CD4-positive, alpha-beta memory T cell (primary cell): ENCODE measurements at regions not wholly inside any gene's neighbourhood (a gene's known extent, or its start where the extent isn't known, plus 50 kb on each side); places are given as distances from the start of the nearest gene placed in this dataset.

Experiments used
- CTCF ChIA-PET: fragments of 350-600 bp; sonication (Branson Sonifier 250); formaldehyde crosslinking; loops from one replicate; lab custom pipeline; 2021; ENCODE audit warnings: inconsistent platforms; ENCODE audit not compliant: partially characterized antibody; lab: Charles Lee
- POLR2A ChIA-PET: fragments of 350-600 bp; sonication (Branson Sonifier 250); formaldehyde crosslinking; loops from one replicate; lab custom pipeline; 2021; ENCODE audit not compliant: partially characterized antibody; lab: Charles Lee
- DNase-seq, 5 donors: peaks; one replicate each; pipeline versions ENCODE4 v3.0.0 to v3.0.0-alpha.2; 2020 to 2022; ENCODE audit warnings: mixed read lengths in 1 of 5
- H3K27ac ChIP-seq: one replicate; pipeline ENCODE4 v1.7.0; 2013; ENCODE audit warnings: low read depth, low read length
- H3K27me3 ChIP-seq: 2 replicates; pipeline ENCODE4 v1.7.0; 2013; ENCODE audit warnings: mild to moderate bottlenecking, low read length, moderate library complexity; ENCODE audit not compliant: insufficient read depth
- H3K36me3 ChIP-seq: 2 replicates; pipeline ENCODE4 v1.7.0; 2013; ENCODE audit warnings: mild to moderate bottlenecking, low read length, moderate library complexity; ENCODE audit not compliant: insufficient read depth
- H3K4me1 ChIP-seq: 2 replicates; pipeline ENCODE4 v1.7.0; 2013; ENCODE audit warnings: mild to moderate bottlenecking, low read length, moderate library complexity; ENCODE audit not compliant: insufficient read depth
- H3K4me3 ChIP-seq, 2 donors: one replicate each; pipeline ENCODE4 v1.7.0; 2013; ENCODE audit warnings: low read length in 2 of 2, mild to moderate bottlenecking in 1 of 2
- H3K9me3 ChIP-seq, 2 donors: one replicate each; pipeline ENCODE4 v1.7.0; 2013; ENCODE audit warnings: low read length in 2 of 2, control low read depth in 1 of 2; ENCODE audit not compliant: control insufficient read depth in 1 of 2
- H3K27ac Mint-ChIP-seq, 7 donors: one replicate each; pipeline ENCODE4 v1.8.0; 2020 to 2021; ENCODE audit warnings: mixed read lengths in 7 of 7, mild to moderate bottlenecking in 6 of 7, inconsistent platforms in 3 of 7, moderate library complexity in 3 of 7
- H3K27me3 Mint-ChIP-seq, 2 donors: one replicate each; pipeline ENCODE4 v1.8.0; 2020 to 2021; ENCODE audit warnings: mixed read lengths in 2 of 2
- H3K36me3 Mint-ChIP-seq, 2 donors: one replicate each; pipeline ENCODE4 v1.8.0; 2020 to 2021; ENCODE audit warnings: mixed read lengths in 2 of 2, inconsistent platforms in 1 of 2, mild to moderate bottlenecking in 1 of 2
- H3K4me1 Mint-ChIP-seq, 4 donors: one replicate each; pipeline ENCODE4 v1.8.0; 2020 to 2021; ENCODE audit warnings: mixed read lengths in 4 of 4, mild to moderate bottlenecking in 1 of 4
- H3K4me3 Mint-ChIP-seq, 8 donors: one replicate each; pipeline ENCODE4 v1.8.0; 2020 to 2021; ENCODE audit warnings: mixed read lengths in 8 of 8, mild to moderate bottlenecking in 7 of 8, moderate library complexity in 6 of 8, inconsistent platforms in 3 of 8
- H3K9me3 Mint-ChIP-seq, 8 donors: one replicate each; pipeline ENCODE4 v1.8.0; 2020 to 2021; ENCODE audit warnings: mixed read lengths in 8 of 8, mild to moderate bottlenecking in 5 of 8, inconsistent platforms in 3 of 8, moderate library complexity in 1 of 8
- intact Hi-C: fragments of 100-400 bp; cut with micrococcal nuclease; formaldehyde crosslinking; loops from one replicate; pipeline ENCODE4 v1.15.1; 2023

- H3K4me1 ChIP-seq = no peaks in the 10 kb centered on the region
- H3K36me3 ChIP-seq = no peaks in the 10 kb centered on the region
- Mint-ChIP-seq H3K27me3 (peaks cover 0 to 3% of the 10 kb centered on the region in 2 donors), H3K27ac (no peak overlapping the region), H3K36me3 (no peaks in the 10 kb centered on the region), H3K4me1 (no peaks in the 10 kb centered on the region), H3K9me3 (peaks cover 0 to 7% (median 2%) of the 10 kb centered on the region in 8 donors), H3K4me3 (no peak overlapping the region)
- CTCF ChIA-PET = no interaction called here
- no peak for DNase-seq
- H3K9me3 ChIP-seq = no peaks in the 10 kb centered on the region
- H3K27me3 ChIP-seq = no peaks in the 10 kb centered on the region
- POLR2A ChIA-PET = no interaction called here
- intact Hi-C loops = no loop called here
- no peak overlapping the region for H3K27ac ChIP-seq
- H3K4me3 ChIP-seq = no peak overlapping the region
Measured at GRCh38 chr3:66922058-66922457, 76.0 kb upstream of the KBTBD8 start.

GRCh38 chr3:66923969-66924368 is 74.1 kb upstream of the KBTBD8 start:
- H3K27ac ChIP-seq = no peak overlapping the region
- peaks cover 0 to 4% (median 0%) of the 10 kb centered on the region in 8 donors for H3K9me3 Mint-ChIP-seq
- no peaks in the 10 kb centered on the region for H3K27me3 ChIP-seq
- CTCF ChIA-PET = no interaction called here
- intact Hi-C loops = no loop called here
- H3K4me3 Mint-ChIP-seq = no peak overlapping the region
- H3K4me3 ChIP-seq = no peak overlapping the region
- H3K9me3 ChIP-seq = no peaks in the 10 kb centered on the region
- H3K4me1 Mint-ChIP-seq = peaks cover 0 to 5% (median 3%) of the 10 kb centered on the region in 4 donors
- no peaks in the 10 kb centered on the region for H3K36me3 ChIP-seq
- H3K27me3 Mint-ChIP-seq = peaks cover 0 to 3% of the 10 kb centered on the region in 2 donors
- no peak for DNase-seq
- H3K36me3 Mint-ChIP-seq = no peaks in the 10 kb centered on the region
- H3K27ac Mint-ChIP-seq = no peak overlapping the region
- no peaks in the 10 kb centered on the region for H3K4me1 ChIP-seq
- POLR2A ChIA-PET = no interaction called here

- H3K9me3 ChIP-seq = no peaks in the 10 kb centered on the region
- H3K36me3 ChIP-seq = no peaks in the 10 kb centered on the region
- H3K4me3 ChIP-seq = no peak overlapping the region
- Mint-ChIP-seq H3K4me1 (peaks cover 0 to 5% (median 3%) of the 10 kb centered on the region in 4 donors), H3K9me3 (no peaks in the 10 kb centered on the region), H3K27ac (no peak overlapping the region), H3K27me3 (peaks cover 0 to 3% of the 10 kb centered on the region in 2 donors), H3K4me3 (no peak overlapping the region), H3K36me3 (no peaks in the 10 kb centered on the region)
- DNase-seq = peak in 1 of 5 donors; percentile 1
- no peak overlapping the region for H3K27ac ChIP-seq
- no peaks in the 10 kb centered on the region for H3K4me1 ChIP-seq
- ChIA-PET POLR2A (no interaction called here), CTCF (interaction anchor here (0.6 kb wide), 1 partner anchor 10 kb away, joined by 6 read pairs; no protein-coding TSS in a partner anchor)
- intact Hi-C loops = no loop called here
- no peaks in the 10 kb centered on the region for H3K27me3 ChIP-seq
Measured at GRCh38 chr3:66928252-66928651, 69.9 kb upstream of the KBTBD8 start.

- Mint-ChIP-seq H3K4me1 (peaks cover 0 to 5% (median 3%) of the 10 kb centered on the region in 4 donors), H3K9me3 (no peaks in the 10 kb centered on the region), H3K27me3 (no peaks in the 10 kb centered on the region), H3K27ac (no peak overlapping the region), H3K36me3 (no peaks in the 10 kb centered on the region), H3K4me3 (no peak overlapping the region)
- no peak overlapping the region for H3K27ac ChIP-seq
- H3K4me3 ChIP-seq = no peak overlapping the region
- intact Hi-C loops = no loop called here
- H3K36me3 ChIP-seq = no peaks in the 10 kb centered on the region
- ChIA-PET CTCF (interaction anchor here (1.3 kb wide), 1 partner anchor 41 kb away, joined by 3 read pairs; no protein-coding TSS in a partner anchor), POLR2A (no interaction called here)
- DNase-seq = no peak
- no peaks in the 10 kb centered on the region for H3K9me3 ChIP-seq
- H3K4me1 ChIP-seq = no peaks in the 10 kb centered on the region
- H3K27me3 ChIP-seq = no peaks in the 10 kb centered on the region
Measured at GRCh38 chr3:66931291-66931690, 66.8 kb upstream of the KBTBD8 start.

GRCh38 chr3:66931699-66932098 is 66.4 kb upstream of the KBTBD8 start:
- Histone ChIP-seq H3K4me3 (no peak overlapping the region), H3K27me3 (no peaks in the 10 kb centered on the region), H3K27ac (no peak overlapping the region), H3K36me3 (no peaks in the 10 kb centered on the region), H3K4me1 (no peaks in the 10 kb centered on the region), H3K9me3 (no peaks in the 10 kb centered on the region)
- no peak for DNase-seq
- POLR2A ChIA-PET = no interaction called here
- Mint-ChIP-seq H3K36me3 (no peaks in the 10 kb centered on the region), H3K4me3 (no peak overlapping the region), H3K27ac (no peak overlapping the region), H3K4me1 (peaks cover 0 to 5% (median 3%) of the 10 kb centered on the region in 4 donors), H3K27me3 (no peaks in the 10 kb centered on the region), H3K9me3 (no peaks in the 10 kb centered on the region)
- CTCF ChIA-PET = interaction anchor here (1.3 kb wide), 1 partner anchor 41 kb away, joined by 3 read pairs; no protein-coding TSS in a partner anchor
- intact Hi-C loops = no loop called here

GRCh38 chr3:66933233-66933632 is 64.9 kb upstream of the KBTBD8 start:
- Histone ChIP-seq H3K27me3 (no peaks in the 10 kb centered on the region), H3K4me1 (no peaks in the 10 kb centered on the region), H3K36me3 (no peaks in the 10 kb centered on the region), H3K9me3 (no peaks in the 10 kb centered on the region), H3K27ac (no peak overlapping the region), H3K4me3 (no peak overlapping the region)
- H3K4me3 Mint-ChIP-seq = no peak overlapping the region
- H3K27me3 Mint-ChIP-seq = peaks cover 1% of the 10 kb centered on the region in 2 donors
- CTCF ChIA-PET = interaction anchor here (0.9 kb wide), 1 partner anchor 39 kb away, joined by 3 read pairs; no protein-coding TSS in a partner anchor
- no peaks in the 10 kb centered on the region for H3K9me3 Mint-ChIP-seq
- H3K36me3 Mint-ChIP-seq = no peaks in the 10 kb centered on the region
- DNase-seq = no peak
- POLR2A ChIA-PET = no interaction called here
- peaks cover 0 to 2% (median 1%) of the 10 kb centered on the region in 4 donors for H3K4me1 Mint-ChIP-seq
- H3K27ac Mint-ChIP-seq = no peak overlapping the region
- intact Hi-C loops = no loop called here

GRCh38 chr3:66934041-66934440 is 64.1 kb upstream of the KBTBD8 start:
- H3K27me3 Mint-ChIP-seq = peaks cover 2 to 3% of the 10 kb centered on the region in 2 donors
- CTCF ChIA-PET = interaction anchor here (0.9 to 1.2 kb wide), 2 partner anchors 38 to 111 kb away, joined by 3 read pairs; no protein-coding TSS in a partner anchor

More at GRCh38 chr3:66934041-66934440, 64.1 kb upstream of the KBTBD8 start:
- Histone ChIP-seq H3K4me1 (no peaks in the 10 kb centered on the region), H3K27ac (no peak overlapping the region), H3K27me3 (no peaks in the 10 kb centered on the region), H3K9me3 (no peaks in the 10 kb centered on the region), H3K4me3 (no peak overlapping the region), H3K36me3 (no peaks in the 10 kb centered on the region)
- DNase-seq = no peak
- Mint-ChIP-seq H3K27ac (no peak overlapping the region), H3K4me1 (no peaks in the 10 kb centered on the region), H3K9me3 (no peaks in the 10 kb centered on the region), H3K4me3 (no peak overlapping the region), H3K36me3 (no peaks in the 10 kb centered on the region)
- POLR2A ChIA-PET = interaction anchor here (0.6 kb wide), 1 partner anchor 483 kb away, joined by 3 read pairs; no protein-coding TSS in a partner anchor
- intact Hi-C loops = no loop called here
